Panc1 (cell line): ENCODE measurements at regions not wholly inside any gene's neighbourhood (a gene's known extent, or its start where the extent isn't known, plus 50 kb on each side); places are given as distances from the start of the nearest gene placed in this dataset.

Experiments used
- ATAC-seq: fragments of 200-7000 bp; cut with Tn5 transposase; 2 replicates; pipeline ENCODE4 v1.9.1; 2020; ENCODE audit warnings: mild to moderate bottlenecking, moderate library complexity
- BruUV-seq: library from RNA; stranded (reverse); fragments of 400-500 nt; replicated peaks from 2 replicates; lab custom pipeline; 2021; lab: Mats Ljungman, UMichigan
- CTCF ChIA-PET: fragments of 300-600 bp; sonication (Branson Sonifier 250); formaldehyde crosslinking; loops from one replicate; lab custom pipeline; 2022; ENCODE audit warnings: antibody characterized with exemption; lab: Charles Lee
- POLR2A ChIA-PET: fragments of 300-600 bp; sonication (Branson Sonifier 250); formaldehyde crosslinking; loops from one replicate; lab custom pipeline; 2022; ENCODE audit warnings: antibody characterized with exemption; lab: Charles Lee
- DNase-seq: peaks from one replicate; pipeline ENCODE4 v3.0.0-alpha.2; 2010; ENCODE audit warnings: low read depth, low spot score
- H3K27ac ChIP-seq: 2 replicates; pipeline ENCODE4 v1.5.1; 2011; ENCODE audit warnings: mild to moderate bottlenecking, low read length, inconsistent platforms
- H3K27me3 ChIP-seq: fragments of 200-500 bp; sonication (Bioruptor generic); 2 replicates; pipeline ENCODE4 v1.6.0; 2014; ENCODE audit warnings: low read length, inconsistent platforms; ENCODE audit not compliant: control insufficient read depth, insufficient read depth
- H3K36me3 ChIP-seq: fragments of 200-500 bp; sonication (Bioruptor generic); 2 replicates; pipeline ENCODE4 v1.5.1; 2014; ENCODE audit warnings: inconsistent platforms, mild to moderate bottlenecking, low read length, moderate library complexity; ENCODE audit not compliant: control insufficient read depth, insufficient read depth
- H3K4me1 ChIP-seq: 2 replicates; pipeline ENCODE4 v1.5.1; 2011; ENCODE audit warnings: inconsistent platforms, mild to moderate bottlenecking, low read length, moderate library complexity; ENCODE audit not compliant: control insufficient read depth, insufficient read depth
- H3K4me3 ChIP-seq, 2 experiments: 2 replicates each; pipeline ENCODE4 v1.5.1; 2011 to 2012; ENCODE audit warnings: low read depth in 2 of 2, low read length in 2 of 2, mild to moderate bottlenecking in 2 of 2, inconsistent platforms in 1 of 2, moderate library complexity in 1 of 2
- H3K9me3 ChIP-seq: fragments of 200-500 bp; sonication (Bioruptor generic); 2 replicates; pipeline ENCODE4 v1.5.1; 2014; ENCODE audit warnings: low read depth, mild to moderate bottlenecking, inconsistent platforms, low read length, moderate library complexity; ENCODE audit not compliant: control insufficient read depth, insufficient read depth
- POLR2AphosphoS5 ChIP-seq: IDR thresholded peaks from 2 replicates; pipeline ENCODE4 v1.6.1; 2012; ENCODE audit warnings: mild to moderate bottlenecking, low read depth, low read length, moderate library complexity
- SIN3A ChIP-seq: IDR thresholded peaks from 2 replicates; pipeline ENCODE4 v1.6.1; 2012; ENCODE audit warnings: low read depth, mild to moderate bottlenecking, low read length, moderate library complexity, borderline replicate concordance; ENCODE audit not compliant: insufficient read depth
- TCF7L2 ChIP-seq: IDR thresholded peaks from 2 replicates; pipeline ENCODE4 v1.6.1; 2011; ENCODE audit warnings: mild to moderate bottlenecking, low read depth, low read length, inconsistent platforms
- in situ Hi-C: cut with HindIII; loops from 2 replicates; pipeline ENCODE4 v1.10.0; 2016; ENCODE audit warnings: low sequenced_read_pairs, low pct_unique_long_range_greater_than_20kb
- intact Hi-C: fragments of 100-400 bp; cut with micrococcal nuclease; formaldehyde crosslinking; loops from one replicate; pipeline ENCODE4 v1.10.0; 2022; ENCODE audit not compliant: unreplicated experiment
- TF ChIP-seq, protein P1 (sequence below): fragments of 450-650 bp; IDR thresholded peaks from 2 replicates; pipeline ENCODE4 v1.5.1; 2017; ENCODE audit warnings: mild to moderate bottlenecking
- TF ChIP-seq, protein P2 (sequence below), 2 experiments: IDR thresholded peaks; 2 replicates each; pipeline ENCODE4 v1.6.1; 2011 to 2012; ENCODE audit warnings: low read depth in 2 of 2, control low read depth in 1 of 2, low read length in 1 of 2, mild to moderate bottlenecking in 1 of 2, moderate library complexity in 1 of 2; ENCODE audit not compliant: insufficient read depth in 1 of 2

DNA sequence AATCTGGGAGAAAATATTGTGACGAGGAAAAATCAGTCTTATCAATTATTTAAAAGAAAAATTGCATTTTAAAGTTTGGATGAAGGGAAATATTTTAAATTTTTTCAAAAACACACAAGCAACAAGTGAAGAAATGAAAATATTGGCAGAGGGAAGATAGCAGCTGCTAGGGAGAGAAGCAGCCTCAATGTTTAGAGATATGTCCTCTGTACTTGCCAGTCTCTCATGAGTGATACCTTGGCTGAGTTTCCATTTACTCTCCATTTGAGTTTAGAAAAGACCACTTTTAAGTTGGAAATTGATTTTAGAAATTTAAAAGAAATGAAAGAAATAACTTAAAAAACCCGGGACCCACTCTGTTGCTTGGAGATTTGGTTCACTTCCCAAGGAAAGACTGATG is 88.6 kb upstream of the DBX1 start:
- POLR2A ChIA-PET, result no interaction called here

DNA sequence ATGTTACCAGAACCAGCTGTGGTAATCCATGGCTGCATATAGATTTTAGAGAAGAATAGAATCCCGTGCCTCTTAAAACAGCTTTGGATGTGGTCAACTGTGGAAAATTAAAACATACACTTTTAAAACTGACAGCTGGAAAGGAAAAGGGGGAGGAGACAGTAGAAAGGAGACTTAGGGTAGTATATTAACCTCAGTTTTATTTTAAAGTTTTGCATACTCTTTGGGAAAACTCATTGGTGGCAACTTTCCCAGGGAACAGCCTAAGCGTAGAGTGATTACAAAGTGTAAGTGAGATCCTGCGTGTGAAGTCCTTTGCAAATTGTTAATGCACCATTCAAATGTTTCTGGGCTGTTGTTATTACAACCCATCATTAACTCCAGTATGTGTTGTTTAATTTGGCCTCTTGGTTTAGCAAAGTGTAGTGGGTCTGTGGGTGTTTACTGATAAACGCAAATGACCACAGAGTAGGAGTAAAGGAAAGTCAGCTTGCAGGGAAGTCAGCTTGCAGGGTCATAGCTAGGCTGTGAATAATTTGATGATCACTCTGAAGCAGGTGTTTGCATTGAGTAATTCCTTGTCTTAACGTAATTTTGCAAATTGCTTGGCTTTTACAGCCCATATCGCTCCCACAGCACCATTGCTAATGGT is 88.0 kb upstream of the DBX1 start:
- intact Hi-C loops, result no loop called here
- H3K27me3 ChIP-seq, result peaks cover 27% of the 10 kb centered on the region
- POLR2A ChIA-PET, result no interaction called here
- in situ Hi-C loops, result no loop called here
- no peak overlapping the region for H3K27ac ChIP-seq
- CTCF ChIA-PET, result no interaction called here
- H3K36me3 ChIP-seq, result no peaks in the 10 kb centered on the region; the same call in 1 of the 2 replicates
- no peaks in the 10 kb centered on the region for H3K4me1 ChIP-seq
- H3K4me3 ChIP-seq, result no peak overlapping the region
- no peak for TF ChIP-seq TCF7L2
- TF ChIP-seq POLR2AphosphoS5, result no peak
- TF ChIP-seq, protein P1, sequence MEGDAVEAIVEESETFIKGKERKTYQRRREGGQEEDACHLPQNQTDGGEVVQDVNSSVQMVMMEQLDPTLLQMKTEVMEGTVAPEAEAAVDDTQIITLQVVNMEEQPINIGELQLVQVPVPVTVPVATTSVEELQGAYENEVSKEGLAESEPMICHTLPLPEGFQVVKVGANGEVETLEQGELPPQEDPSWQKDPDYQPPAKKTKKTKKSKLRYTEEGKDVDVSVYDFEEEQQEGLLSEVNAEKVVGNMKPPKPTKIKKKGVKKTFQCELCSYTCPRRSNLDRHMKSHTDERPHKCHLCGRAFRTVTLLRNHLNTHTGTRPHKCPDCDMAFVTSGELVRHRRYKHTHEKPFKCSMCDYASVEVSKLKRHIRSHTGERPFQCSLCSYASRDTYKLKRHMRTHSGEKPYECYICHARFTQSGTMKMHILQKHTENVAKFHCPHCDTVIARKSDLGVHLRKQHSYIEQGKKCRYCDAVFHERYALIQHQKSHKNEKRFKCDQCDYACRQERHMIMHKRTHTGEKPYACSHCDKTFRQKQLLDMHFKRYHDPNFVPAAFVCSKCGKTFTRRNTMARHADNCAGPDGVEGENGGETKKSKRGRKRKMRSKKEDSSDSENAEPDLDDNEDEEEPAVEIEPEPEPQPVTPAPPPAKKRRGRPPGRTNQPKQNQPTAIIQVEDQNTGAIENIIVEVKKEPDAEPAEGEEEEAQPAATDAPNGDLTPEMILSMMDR, result no peak
- TF ChIP-seq SIN3A, result no peak
- TF ChIP-seq, protein P2, sequence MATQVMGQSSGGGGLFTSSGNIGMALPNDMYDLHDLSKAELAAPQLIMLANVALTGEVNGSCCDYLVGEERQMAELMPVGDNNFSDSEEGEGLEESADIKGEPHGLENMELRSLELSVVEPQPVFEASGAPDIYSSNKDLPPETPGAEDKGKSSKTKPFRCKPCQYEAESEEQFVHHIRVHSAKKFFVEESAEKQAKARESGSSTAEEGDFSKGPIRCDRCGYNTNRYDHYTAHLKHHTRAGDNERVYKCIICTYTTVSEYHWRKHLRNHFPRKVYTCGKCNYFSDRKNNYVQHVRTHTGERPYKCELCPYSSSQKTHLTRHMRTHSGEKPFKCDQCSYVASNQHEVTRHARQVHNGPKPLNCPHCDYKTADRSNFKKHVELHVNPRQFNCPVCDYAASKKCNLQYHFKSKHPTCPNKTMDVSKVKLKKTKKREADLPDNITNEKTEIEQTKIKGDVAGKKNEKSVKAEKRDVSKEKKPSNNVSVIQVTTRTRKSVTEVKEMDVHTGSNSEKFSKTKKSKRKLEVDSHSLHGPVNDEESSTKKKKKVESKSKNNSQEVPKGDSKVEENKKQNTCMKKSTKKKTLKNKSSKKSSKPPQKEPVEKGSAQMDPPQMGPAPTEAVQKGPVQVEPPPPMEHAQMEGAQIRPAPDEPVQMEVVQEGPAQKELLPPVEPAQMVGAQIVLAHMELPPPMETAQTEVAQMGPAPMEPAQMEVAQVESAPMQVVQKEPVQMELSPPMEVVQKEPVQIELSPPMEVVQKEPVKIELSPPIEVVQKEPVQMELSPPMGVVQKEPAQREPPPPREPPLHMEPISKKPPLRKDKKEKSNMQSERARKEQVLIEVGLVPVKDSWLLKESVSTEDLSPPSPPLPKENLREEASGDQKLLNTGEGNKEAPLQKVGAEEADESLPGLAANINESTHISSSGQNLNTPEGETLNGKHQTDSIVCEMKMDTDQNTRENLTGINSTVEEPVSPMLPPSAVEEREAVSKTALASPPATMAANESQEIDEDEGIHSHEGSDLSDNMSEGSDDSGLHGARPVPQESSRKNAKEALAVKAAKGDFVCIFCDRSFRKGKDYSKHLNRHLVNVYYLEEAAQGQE (IDR thresholded peaks at IDR 0.05; ENCODE audit: insufficient read depth in 1 of 2, low read depth in 2 of 2, low read length in 1 of 2), result no peak
- no TSS peak for BruUV-seq
- ATAC-seq (no peak), DNase-seq (no peak)
- H3K9me3 ChIP-seq, result no peaks in the 10 kb centered on the region

More for the DNA sequence above, 88.6 kb upstream of the DBX1 start:
- intact Hi-C loops (no loop called here), in situ Hi-C loops (no loop called here)
- Histone ChIP-seq H3K4me1 (no peaks in the 10 kb centered on the region), H3K27me3 (peaks cover 32% of the 10 kb centered on the region), H3K27ac (no peak overlapping the region), H3K36me3 (no peaks in the 10 kb centered on the region; the same call in 1 of the 2 replicates), H3K9me3 (no peaks in the 10 kb centered on the region), H3K4me3 (no peak overlapping the region)
- no TSS peak for BruUV-seq
- CTCF ChIA-PET, result no interaction called here
- no peak for TF ChIP-seq SIN3A
- TF ChIP-seq, protein P2 (IDR thresholded peaks at IDR 0.05; ENCODE audit: insufficient read depth in 1 of 2, low read depth in 2 of 2, low read length in 1 of 2), result no peak
- no peak for TF ChIP-seq TCF7L2
- no peak for TF ChIP-seq POLR2AphosphoS5
- TF ChIP-seq, protein P1, result no peak
- DNase-seq (no peak), ATAC-seq (no peak)
